ENCODE measurements at regions not wholly inside any gene's neighbourhood (a gene's known extent, or its start where the extent isn't known, plus 50 kb on each side); places are given as distances from the start of the nearest gene placed in this dataset.

DNA sequence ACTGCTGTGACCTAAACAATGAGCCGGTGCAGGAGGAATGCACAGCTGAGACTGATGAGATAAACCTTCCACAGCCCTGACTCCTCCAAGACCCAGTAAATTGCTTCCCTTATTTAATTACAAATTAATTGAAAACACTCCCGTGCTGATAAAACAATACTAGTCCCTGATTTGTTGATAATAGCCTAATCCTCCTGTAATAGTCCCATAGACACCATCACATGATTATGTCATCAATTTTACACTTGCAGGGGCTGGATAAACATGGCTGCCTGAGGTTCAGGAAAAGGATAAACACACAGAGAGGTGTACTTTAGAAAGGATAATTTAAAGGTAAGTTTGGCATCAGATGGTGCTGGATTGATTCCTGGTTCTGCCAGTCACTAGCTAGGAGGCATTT, 84.6 kb upstream of the SPAG17 start:
- DNase-seq (ENCODE audit: low read depth), result no peak
- H3K4me3 ChIP-seq (replicated peaks; ENCODE audit: low read depth, low read length), result no peak overlapping the region
- TF ChIP-seq, protein P1, sequence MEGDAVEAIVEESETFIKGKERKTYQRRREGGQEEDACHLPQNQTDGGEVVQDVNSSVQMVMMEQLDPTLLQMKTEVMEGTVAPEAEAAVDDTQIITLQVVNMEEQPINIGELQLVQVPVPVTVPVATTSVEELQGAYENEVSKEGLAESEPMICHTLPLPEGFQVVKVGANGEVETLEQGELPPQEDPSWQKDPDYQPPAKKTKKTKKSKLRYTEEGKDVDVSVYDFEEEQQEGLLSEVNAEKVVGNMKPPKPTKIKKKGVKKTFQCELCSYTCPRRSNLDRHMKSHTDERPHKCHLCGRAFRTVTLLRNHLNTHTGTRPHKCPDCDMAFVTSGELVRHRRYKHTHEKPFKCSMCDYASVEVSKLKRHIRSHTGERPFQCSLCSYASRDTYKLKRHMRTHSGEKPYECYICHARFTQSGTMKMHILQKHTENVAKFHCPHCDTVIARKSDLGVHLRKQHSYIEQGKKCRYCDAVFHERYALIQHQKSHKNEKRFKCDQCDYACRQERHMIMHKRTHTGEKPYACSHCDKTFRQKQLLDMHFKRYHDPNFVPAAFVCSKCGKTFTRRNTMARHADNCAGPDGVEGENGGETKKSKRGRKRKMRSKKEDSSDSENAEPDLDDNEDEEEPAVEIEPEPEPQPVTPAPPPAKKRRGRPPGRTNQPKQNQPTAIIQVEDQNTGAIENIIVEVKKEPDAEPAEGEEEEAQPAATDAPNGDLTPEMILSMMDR (IDR thresholded peaks at IDR 0.05; ENCODE audit: low read length, missing control alignments), result no peak

GRCh38 chr1:118266436-118266835, 81.4 kb upstream of the SPAG17 start:
- H3K4me3 ChIP-seq (replicated peaks; ENCODE audit: low read depth, low read length), result no peak overlapping the region
- TF ChIP-seq, protein P1 (IDR thresholded peaks at IDR 0.05; ENCODE audit: low read length, missing control alignments), result no peak
- DNase-seq (ENCODE audit: low read depth), result no peak

DNA sequence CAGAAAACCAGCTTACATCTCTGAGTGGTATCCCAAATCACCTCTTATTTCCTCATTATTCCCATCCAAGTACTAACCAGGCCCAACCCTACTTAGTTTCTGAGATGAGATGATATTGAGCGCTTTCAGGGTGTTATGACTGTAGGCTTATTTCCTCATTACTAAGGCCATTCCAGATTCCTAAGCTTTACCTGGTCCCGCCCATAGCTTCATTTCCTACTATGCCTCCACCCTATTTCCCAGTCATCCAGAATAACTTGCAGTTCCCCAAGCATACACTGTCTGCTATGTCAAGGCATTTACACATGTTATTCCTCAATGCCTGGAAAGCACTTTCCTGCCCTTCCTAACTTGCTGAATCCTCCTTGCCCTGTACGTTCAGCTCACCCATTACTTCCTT, 79.3 kb upstream of the SPAG17 start:
- no peak for DNase-seq (ENCODE audit: low read depth)
- TF ChIP-seq, protein P1 (IDR thresholded peaks at IDR 0.05; ENCODE audit: low read length, missing control alignments), result no peak
- no peak overlapping the region for H3K4me3 ChIP-seq (replicated peaks; ENCODE audit: low read depth, low read length)

DNA sequence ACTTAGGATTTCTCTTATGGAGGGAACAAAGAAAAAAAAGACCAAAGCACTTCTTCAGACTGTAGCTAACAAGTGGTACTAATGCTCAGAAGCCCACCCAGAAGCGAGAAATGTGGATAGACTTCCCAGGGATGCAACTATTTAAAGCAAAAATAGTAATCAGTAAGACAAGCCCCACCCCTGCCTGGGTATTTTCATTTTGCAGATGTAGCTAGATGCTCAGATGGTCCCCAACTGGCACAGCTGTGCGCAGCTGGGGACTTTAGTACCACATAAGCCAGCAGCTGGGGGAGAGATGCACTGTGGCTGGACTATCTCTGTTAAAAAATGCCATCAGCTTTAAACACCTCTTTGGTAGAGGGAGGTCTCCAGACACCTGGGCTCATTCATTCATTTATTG, 77.8 kb upstream of the SPAG17 start:
- H3K4me3 ChIP-seq (replicated peaks; ENCODE audit: low read depth, low read length), result no peak overlapping the region
- TF ChIP-seq, protein P1 (IDR thresholded peaks at IDR 0.05; ENCODE audit: low read length, missing control alignments), result no peak
- DNase-seq (ENCODE audit: low read depth), result no peak

DNA sequence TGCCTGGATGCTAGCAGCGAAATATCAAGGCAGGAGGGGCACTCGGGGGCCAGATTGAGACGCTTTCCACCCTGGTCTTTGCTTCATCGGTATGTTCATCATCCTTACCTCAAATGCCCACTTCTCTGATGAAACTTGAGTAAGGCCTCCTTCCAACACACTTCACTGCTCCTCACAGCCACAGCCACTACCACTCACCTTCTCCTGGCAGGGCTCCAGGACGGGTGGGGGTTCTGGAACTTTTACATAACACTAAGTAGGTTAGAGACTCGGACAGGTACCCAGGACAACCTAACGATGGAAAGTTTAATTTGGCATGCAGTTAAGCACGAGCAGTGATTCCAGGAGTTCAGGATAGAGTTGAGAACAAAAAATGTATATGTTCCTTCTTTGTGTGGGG, 73.9 kb upstream of the SPAG17 start:
- TF ChIP-seq, protein P1 (IDR thresholded peaks at IDR 0.05; ENCODE audit: low read length, missing control alignments), result no peak
- DNase-seq (ENCODE audit: low read depth), result no peak
- no peak overlapping the region for H3K4me3 ChIP-seq (replicated peaks; ENCODE audit: low read depth, low read length)

DNA sequence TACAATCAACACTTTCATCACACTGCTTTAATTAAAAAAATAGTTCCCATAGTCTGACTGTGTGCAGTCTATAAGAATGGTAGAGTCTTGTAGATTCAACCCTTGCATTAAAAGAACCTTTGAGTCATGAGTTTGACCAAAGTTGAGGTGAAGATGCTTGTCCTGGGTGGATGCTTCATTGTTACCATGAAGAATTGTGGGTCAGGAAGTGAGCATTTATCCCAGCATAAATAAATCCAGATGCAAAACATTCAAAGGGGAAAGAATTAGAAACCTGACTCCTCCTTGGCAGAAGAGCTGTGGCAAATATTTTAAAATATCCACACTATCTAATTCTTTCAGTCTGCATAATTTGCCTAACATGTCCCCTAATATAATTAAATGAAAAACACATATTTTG, 72.9 kb upstream of the SPAG17 start:
- no peak overlapping the region for H3K4me3 ChIP-seq (replicated peaks; ENCODE audit: low read depth, low read length)
- no peak for DNase-seq (ENCODE audit: low read depth)
- TF ChIP-seq, protein P1 (IDR thresholded peaks at IDR 0.05; ENCODE audit: low read length, missing control alignments), result no peak

DNA sequence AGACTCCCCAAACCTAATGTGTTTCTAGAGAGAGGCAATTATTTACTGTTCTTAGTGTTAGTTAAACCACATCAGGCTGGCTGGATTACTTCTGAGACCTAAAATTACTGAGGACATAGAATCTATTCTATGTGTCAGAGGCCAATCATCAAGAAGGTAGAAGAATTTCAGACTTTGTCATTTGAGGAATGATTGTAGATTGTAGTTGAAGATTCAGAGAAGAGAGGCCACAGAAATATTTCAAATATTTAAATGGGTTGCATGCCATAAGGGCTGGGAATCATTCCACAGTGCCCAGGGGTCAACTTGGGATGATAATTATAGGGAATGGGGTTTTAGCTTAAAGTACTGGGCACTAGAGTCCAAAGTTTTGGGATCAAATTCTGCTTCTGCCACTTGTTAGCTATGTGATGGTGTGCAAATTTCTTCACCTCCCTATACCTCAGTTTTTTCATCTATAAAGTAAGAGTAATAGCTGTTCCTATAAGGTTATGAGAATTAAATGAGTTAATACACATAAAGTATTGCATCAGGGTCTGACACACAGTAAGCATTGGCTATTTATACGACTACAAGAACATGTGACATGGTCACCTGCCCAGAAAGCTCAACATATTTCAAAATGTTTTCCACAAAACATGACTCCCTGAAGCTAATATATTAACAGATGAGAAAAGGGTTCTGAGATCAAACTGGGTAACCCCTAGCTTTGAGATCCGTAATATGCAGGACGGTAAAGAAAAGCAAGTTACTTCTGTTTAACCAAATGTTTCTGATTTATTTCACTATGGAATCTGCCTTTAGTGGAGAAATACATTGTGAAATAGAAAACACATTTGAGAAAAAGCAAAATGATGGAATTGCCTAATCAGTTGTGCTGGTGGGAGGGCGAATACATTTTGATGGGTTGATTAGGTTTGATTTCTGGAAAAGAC, 69.7 kb upstream of the SPAG17 start:
- TF ChIP-seq, protein P1 (IDR thresholded peaks at IDR 0.05; ENCODE audit: low read length, missing control alignments), result no peak
- no peak overlapping the region for H3K4me3 ChIP-seq (replicated peaks; ENCODE audit: low read depth, low read length)
- no peak for DNase-seq (ENCODE audit: low read depth)

Measured in fibroblast of pulmonary artery (primary cell).